ENCODE measurements at regions not wholly inside any gene's neighbourhood (a gene's known extent, or its start where the extent isn't known, plus 50 kb on each side); places are given as distances from the start of the nearest gene placed in this dataset.

- no peak overlapping the region for H3K4me3 Mint-ChIP-seq
- no peaks in the 10 kb centered on the region for H3K9me3 Mint-ChIP-seq
- no peaks in the 10 kb centered on the region for H3K4me1 Mint-ChIP-seq
- no peaks in the 10 kb centered on the region for H3K36me3 Mint-ChIP-seq
- peaks cover 27% of the 10 kb centered on the region for H3K27me3 Mint-ChIP-seq
- no peak overlapping the region for H3K27ac Mint-ChIP-seq
- DNase-seq, result no peak
These were observed 53.8 kb upstream of the FOXP4 start for GRCh38 chr6:41492261-41492891.

GRCh38 chr6:41494212-41495110 lies 51.7 kb upstream of the FOXP4 start:
- Mint-ChIP-seq H3K36me3 (no peaks in the 10 kb centered on the region), H3K4me3 (no peak overlapping the region), H3K27me3 (peaks cover 33% of the 10 kb centered on the region), H3K27ac (no peak overlapping the region), H3K9me3 (no peaks in the 10 kb centered on the region), H3K4me1 (no peaks in the 10 kb centered on the region)
- no peak for DNase-seq

Measured in activated naive CD8-positive, alpha-beta T cell treated with anti-CD3 and anti-CD28 coated beads for 36 hours (primary cell).